Muscle layer of duodenum (tissue), 2 donors: ENCODE measurements at regions not wholly inside any gene's neighbourhood (a gene's known extent, or its start where the extent isn't known, plus 50 kb on each side); places are given as distances from the start of the nearest gene placed in this dataset.

Experiments
- H3K27ac ChIP-seq: one replicate; pipeline ENCODE4 v1.7.0; 2013; ENCODE audit warnings: mild to moderate bottlenecking, low read length
- H3K27me3 ChIP-seq: one replicate; pipeline ENCODE4 v1.7.0; 2013; ENCODE audit warnings: low read depth, mild to moderate bottlenecking, control low read depth, low read length
- H3K36me3 ChIP-seq, 2 donors: one replicate each; pipeline ENCODE4 v1.7.0; 2013; ENCODE audit warnings: low read length in 2 of 2, control low read depth in 1 of 2, mild to moderate bottlenecking in 1 of 2; ENCODE audit not compliant: insufficient read depth in 2 of 2, control insufficient read depth in 1 of 2
- H3K4me1 ChIP-seq, 2 donors: one replicate each; pipeline ENCODE4 v1.7.0; 2013; ENCODE audit warnings: low read length in 2 of 2, mild to moderate bottlenecking in 2 of 2, control low read depth in 1 of 2, moderate library complexity in 1 of 2; ENCODE audit not compliant: insufficient read depth in 2 of 2, control insufficient read depth in 1 of 2
- H3K4me3 ChIP-seq, 2 donors: one replicate each; pipeline ENCODE4 v1.7.0; 2013; ENCODE audit warnings: low read length in 2 of 2, low read depth in 1 of 2, mild to moderate bottlenecking in 1 of 2
- H3K9me3 ChIP-seq, 2 donors: one replicate each; pipeline ENCODE4 v1.7.0; 2013; ENCODE audit warnings: low read length in 2 of 2, control low read depth in 1 of 2, mild to moderate bottlenecking in 1 of 2; ENCODE audit not compliant: control insufficient read depth in 1 of 2
- donor health status: healthy.

- no peak overlapping the region for H3K27ac ChIP-seq
Measured at GRCh38 chr7:11950942-11951341, 118.9 kb upstream of the THSD7A start.

GRCh38 chr7:11951909-11952308, 119.9 kb upstream of the THSD7A start:
- H3K27me3 ChIP-seq, result no peaks in the 10 kb centered on the region
- no peaks in the 10 kb centered on the region for H3K36me3 ChIP-seq
- H3K9me3 ChIP-seq, result no peaks in the 10 kb centered on the region
- no peak overlapping the region for H3K27ac ChIP-seq
- H3K4me1 ChIP-seq, result no peaks in the 10 kb centered on the region
- no peak overlapping the region for H3K4me3 ChIP-seq

More at GRCh38 chr7:11950942-11951341, 118.9 kb upstream of the THSD7A start:
- H3K9me3 ChIP-seq, result no peaks in the 10 kb centered on the region
- no peaks in the 10 kb centered on the region for H3K4me1 ChIP-seq
- H3K4me3 ChIP-seq, result no peak overlapping the region
- no peaks in the 10 kb centered on the region for H3K36me3 ChIP-seq
- H3K27me3 ChIP-seq, result no peaks in the 10 kb centered on the region

GRCh38 chr7:11952972-11953371, 121.0 kb upstream of the THSD7A start:
- Histone ChIP-seq H3K9me3 (no peaks in the 10 kb centered on the region), H3K4me1 (no peaks in the 10 kb centered on the region), H3K4me3 (no peak overlapping the region), H3K27ac (no peak overlapping the region), H3K36me3 (no peaks in the 10 kb centered on the region), H3K27me3 (no peaks in the 10 kb centered on the region)

GRCh38 chr7:11956991-11957390, 125.0 kb upstream of the THSD7A start:
- no peak overlapping the region for H3K4me3 ChIP-seq
- no peaks in the 10 kb centered on the region for H3K9me3 ChIP-seq
- H3K36me3 ChIP-seq, result no peaks in the 10 kb centered on the region
- no peaks in the 10 kb centered on the region for H3K4me1 ChIP-seq
- no peaks in the 10 kb centered on the region for H3K27me3 ChIP-seq
- no peak overlapping the region for H3K27ac ChIP-seq

- no peaks in the 10 kb centered on the region for H3K27me3 ChIP-seq
- H3K27ac ChIP-seq, result no peak overlapping the region
- no peaks in the 10 kb centered on the region for H3K36me3 ChIP-seq
- no peaks in the 10 kb centered on the region for H3K9me3 ChIP-seq
- no peak overlapping the region for H3K4me3 ChIP-seq
- no peaks in the 10 kb centered on the region for H3K4me1 ChIP-seq
Measured at GRCh38 chr7:11957956-11958355, 126.0 kb upstream of the THSD7A start.

GRCh38 chr7:11959121-11959520, 127.1 kb upstream of the THSD7A start:
- H3K4me1 ChIP-seq, result no peaks in the 10 kb centered on the region
- H3K4me3 ChIP-seq, result no peak overlapping the region
- H3K27me3 ChIP-seq, result no peaks in the 10 kb centered on the region
- no peak overlapping the region for H3K27ac ChIP-seq
- no peaks in the 10 kb centered on the region for H3K9me3 ChIP-seq
- H3K36me3 ChIP-seq, result no peaks in the 10 kb centered on the region

- Histone ChIP-seq H3K27me3 (no peaks in the 10 kb centered on the region), H3K36me3 (no peaks in the 10 kb centered on the region), H3K27ac (no peak overlapping the region), H3K9me3 (no peaks in the 10 kb centered on the region), H3K4me3 (no peak overlapping the region), H3K4me1 (no peaks in the 10 kb centered on the region)
Measured at GRCh38 chr7:11960621-11961020, 128.6 kb upstream of the THSD7A start.

GRCh38 chr7:11969643-11970042, 137.6 kb upstream of the THSD7A start:
- Histone ChIP-seq H3K4me3 (no peak overlapping the region), H3K27ac (no peak overlapping the region), H3K9me3 (peaks cover 0 to 20% of the 10 kb centered on the region in 2 donors), H3K36me3 (no peaks in the 10 kb centered on the region), H3K4me1 (no peaks in the 10 kb centered on the region), H3K27me3 (no peaks in the 10 kb centered on the region)

GRCh38 chr7:11970132-11970531, 138.1 kb upstream of the THSD7A start:
- Histone ChIP-seq H3K4me1 (no peaks in the 10 kb centered on the region), H3K27ac (no peak overlapping the region), H3K27me3 (no peaks in the 10 kb centered on the region), H3K4me3 (no peak overlapping the region), H3K36me3 (no peaks in the 10 kb centered on the region), H3K9me3 (peaks cover 0 to 21% of the 10 kb centered on the region in 2 donors)

GRCh38 chr7:11985376-11985775, 153.4 kb upstream of the THSD7A start:
- H3K27ac ChIP-seq, result no peak overlapping the region
- no peaks in the 10 kb centered on the region for H3K4me1 ChIP-seq
- peaks cover 0 to 4% of the 10 kb centered on the region in 2 donors for H3K9me3 ChIP-seq
- H3K36me3 ChIP-seq, result no peaks in the 10 kb centered on the region
- H3K4me3 ChIP-seq, result no peak overlapping the region
- no peaks in the 10 kb centered on the region for H3K27me3 ChIP-seq

- Histone ChIP-seq H3K4me1 (no peaks in the 10 kb centered on the region), H3K4me3 (no peak overlapping the region), H3K36me3 (no peaks in the 10 kb centered on the region), H3K9me3 (peaks cover 0 to 4% of the 10 kb centered on the region in 2 donors), H3K27ac (no peak overlapping the region), H3K27me3 (no peaks in the 10 kb centered on the region)
Measured at GRCh38 chr7:11985971-11986370, 154.0 kb upstream of the THSD7A start.

GRCh38 chr7:11988186-11988585, 156.2 kb upstream of the THSD7A start:
- Histone ChIP-seq H3K4me3 (no peak overlapping the region), H3K36me3 (no peaks in the 10 kb centered on the region), H3K27me3 (no peaks in the 10 kb centered on the region), H3K27ac (no peak overlapping the region), H3K4me1 (no peaks in the 10 kb centered on the region), H3K9me3 (peaks cover 0 to 4% of the 10 kb centered on the region in 2 donors)
